ENCODE measurements at regions not wholly inside any gene's neighbourhood (a gene's known extent, or its start where the extent isn't known, plus 50 kb on each side); places are given as distances from the start of the nearest gene placed in this dataset.
A peak's percentile ranks its signal among the peaks of the same experiment; 100 is the strongest.

DNA sequence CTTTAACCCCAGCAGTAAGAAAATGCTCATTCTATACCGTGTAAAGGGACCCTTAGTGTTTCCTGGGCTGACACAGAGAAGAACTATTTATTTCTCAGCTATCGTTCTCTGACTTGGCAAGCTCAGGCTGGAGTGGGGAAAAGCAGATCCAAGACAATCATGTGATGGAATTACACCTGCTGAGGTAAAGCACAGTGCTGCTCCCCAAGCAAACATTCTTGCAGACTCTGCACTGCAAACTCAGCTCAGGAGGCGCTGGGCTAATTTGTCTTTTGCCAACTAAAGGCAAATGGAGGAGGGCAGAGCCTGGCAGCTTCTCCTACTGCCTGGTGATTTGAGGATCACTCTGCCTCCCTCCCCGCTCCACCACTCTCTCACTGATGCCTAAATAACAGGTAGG lies 57.8 kb upstream of the FUT8 start:
- H3K9me3 Mint-ChIP-seq: no peaks in the 10 kb centered on the region
- peaks cover 54% of the 10 kb centered on the region for H3K4me1 Mint-ChIP-seq (ENCODE audit: low read depth)
- H3K27me3 Mint-ChIP-seq (ENCODE audit: low read depth): no peaks in the 10 kb centered on the region
- peaks cover 2 to 8% of the 10 kb centered on the region in 2 donors for H3K36me3 Mint-ChIP-seq (ENCODE audit: insufficient read depth in 2 of 2)
- ATAC-seq (replicated peaks in 1 of 2): no peak
- DNase-seq: no peak
- no peak overlapping the region for H3K4me3 Mint-ChIP-seq
- no peak overlapping the region for H3K27ac Mint-ChIP-seq

DNA sequence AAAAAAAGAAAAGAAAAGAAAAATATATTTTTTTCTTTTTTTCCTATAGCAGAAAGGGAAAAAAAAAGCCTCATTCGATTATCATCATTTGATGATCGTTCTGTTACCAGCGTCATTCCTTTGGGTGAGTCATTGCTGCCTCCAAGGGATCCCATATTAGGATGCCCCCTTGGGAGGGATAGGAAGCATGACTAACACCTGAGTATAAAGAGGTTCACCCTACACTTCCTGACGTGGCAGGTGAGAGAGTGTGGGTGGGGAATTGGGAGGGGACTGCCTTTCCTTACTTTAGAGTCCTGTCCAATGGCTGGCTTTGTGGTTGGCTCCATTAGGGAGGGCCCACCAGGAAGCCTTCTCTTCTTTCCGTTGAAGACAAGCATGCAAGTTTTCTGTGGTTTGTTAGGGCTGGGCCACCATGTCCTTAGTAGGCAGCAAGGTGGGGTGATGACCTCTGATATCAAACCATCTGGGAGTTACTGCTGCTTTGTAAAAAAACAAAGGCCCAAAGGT lies 56.1 kb upstream of the FUT8 start:
- ATAC-seq (replicated peaks in 1 of 2) (peak; percentile 34 to 43), DNase-seq (peak in 1 of 2 donors; percentile 18)
- Mint-ChIP-seq H3K27me3 (ENCODE audit: low read depth) (no peaks in the 10 kb centered on the region), H3K4me3 (no peak overlapping the region), H3K27ac (peak overlapping the region; percentile 60), H3K9me3 (no peaks in the 10 kb centered on the region), H3K4me1 (ENCODE audit: low read depth) (peaks cover 66% of the 10 kb centered on the region), H3K36me3 (ENCODE audit: insufficient read depth in 2 of 2) (peaks cover 2 to 8% of the 10 kb centered on the region in 2 donors)

DNA sequence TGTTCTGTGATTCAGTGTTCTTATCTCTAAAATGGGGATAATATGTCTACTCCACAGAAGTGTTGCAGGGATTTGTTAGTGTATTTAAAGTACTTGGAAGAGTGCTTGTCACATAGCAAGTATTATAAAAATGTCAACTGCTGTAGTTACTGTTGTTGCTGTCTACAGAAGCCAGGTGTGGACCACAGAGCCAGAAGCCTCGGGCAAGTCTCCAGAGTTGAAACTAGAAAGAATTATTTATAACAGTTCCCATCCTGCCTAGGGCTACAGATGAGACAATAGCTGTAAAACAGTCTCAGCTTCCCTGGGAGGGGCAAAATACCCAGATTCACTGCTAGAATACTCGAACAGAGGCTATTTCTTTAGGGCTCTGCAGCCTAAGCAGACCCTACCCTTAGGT lies 55.4 kb upstream of the FUT8 start:
- H3K4me3 Mint-ChIP-seq: no peak overlapping the region
- H3K9me3 Mint-ChIP-seq: no peaks in the 10 kb centered on the region
- H3K4me1 Mint-ChIP-seq (ENCODE audit: low read depth): peaks cover 66% of the 10 kb centered on the region
- no peaks in the 10 kb centered on the region for H3K27me3 Mint-ChIP-seq (ENCODE audit: low read depth)
- peaks cover 2 to 8% of the 10 kb centered on the region in 2 donors for H3K36me3 Mint-ChIP-seq (ENCODE audit: insufficient read depth in 2 of 2)
- DNase-seq (no peak), ATAC-seq (replicated peaks in 1 of 2) (no peak)
- H3K27ac Mint-ChIP-seq: no peak overlapping the region

DNA sequence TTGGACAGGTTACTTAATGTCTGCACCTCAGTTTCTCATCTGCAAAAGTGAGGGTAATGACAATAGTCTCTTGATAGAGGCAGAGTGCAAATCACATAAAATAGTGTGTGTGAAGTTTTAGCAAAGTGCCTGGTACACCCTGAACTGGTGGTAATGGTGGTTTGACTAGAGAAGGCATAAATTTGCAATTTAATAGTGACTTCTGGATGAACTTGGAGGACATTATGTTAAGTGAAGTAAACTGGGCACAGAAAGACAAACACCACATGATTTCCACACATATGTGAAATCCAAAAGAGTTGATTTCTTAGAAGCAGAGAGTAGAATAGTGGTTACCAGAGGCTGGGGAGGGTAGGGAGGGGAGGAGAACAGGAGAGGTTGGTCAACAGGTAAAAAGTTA lies 54.8 kb upstream of the FUT8 start:
- H3K27ac Mint-ChIP-seq: no peak overlapping the region
- no peak overlapping the region for H3K4me3 Mint-ChIP-seq
- peaks cover 65% of the 10 kb centered on the region for H3K4me1 Mint-ChIP-seq (ENCODE audit: low read depth)
- no peaks in the 10 kb centered on the region for H3K27me3 Mint-ChIP-seq (ENCODE audit: low read depth)
- peaks cover 2 to 8% of the 10 kb centered on the region in 2 donors for H3K36me3 Mint-ChIP-seq (ENCODE audit: insufficient read depth in 2 of 2)
- DNase-seq (no peak), ATAC-seq (replicated peaks in 1 of 2) (no peak)
- no peaks in the 10 kb centered on the region for H3K9me3 Mint-ChIP-seq

DNA sequence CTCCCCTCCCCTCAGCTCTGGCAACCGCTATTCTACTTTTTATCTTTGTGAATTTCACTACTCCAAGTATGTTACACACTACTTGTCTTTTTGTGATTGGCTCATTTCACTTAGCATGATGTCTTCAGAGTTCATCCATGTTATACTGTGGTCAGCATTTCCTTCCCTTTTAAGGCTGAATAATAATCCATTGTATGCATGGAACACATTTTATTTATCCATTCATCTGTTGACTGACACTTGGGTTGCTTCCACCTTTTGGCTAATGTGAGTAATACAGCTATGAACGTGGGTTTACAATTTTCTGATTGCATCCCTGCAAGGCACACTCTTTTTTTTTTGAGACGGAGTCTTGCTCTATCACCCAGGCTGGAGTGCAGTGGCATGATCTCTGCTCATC lies 53.0 kb upstream of the FUT8 start:
- Mint-ChIP-seq H3K27ac (peak overlapping the region; percentile 7), H3K36me3 (ENCODE audit: insufficient read depth in 2 of 2) (peaks cover 2 to 10% of the 10 kb centered on the region in 2 donors), H3K27me3 (ENCODE audit: low read depth) (no peaks in the 10 kb centered on the region), H3K9me3 (no peaks in the 10 kb centered on the region), H3K4me3 (no peak overlapping the region), H3K4me1 (ENCODE audit: low read depth) (peaks cover 50% of the 10 kb centered on the region)
- ATAC-seq (replicated peaks in 1 of 2) (peak; percentile 31 to 33), DNase-seq (no peak)

DNA sequence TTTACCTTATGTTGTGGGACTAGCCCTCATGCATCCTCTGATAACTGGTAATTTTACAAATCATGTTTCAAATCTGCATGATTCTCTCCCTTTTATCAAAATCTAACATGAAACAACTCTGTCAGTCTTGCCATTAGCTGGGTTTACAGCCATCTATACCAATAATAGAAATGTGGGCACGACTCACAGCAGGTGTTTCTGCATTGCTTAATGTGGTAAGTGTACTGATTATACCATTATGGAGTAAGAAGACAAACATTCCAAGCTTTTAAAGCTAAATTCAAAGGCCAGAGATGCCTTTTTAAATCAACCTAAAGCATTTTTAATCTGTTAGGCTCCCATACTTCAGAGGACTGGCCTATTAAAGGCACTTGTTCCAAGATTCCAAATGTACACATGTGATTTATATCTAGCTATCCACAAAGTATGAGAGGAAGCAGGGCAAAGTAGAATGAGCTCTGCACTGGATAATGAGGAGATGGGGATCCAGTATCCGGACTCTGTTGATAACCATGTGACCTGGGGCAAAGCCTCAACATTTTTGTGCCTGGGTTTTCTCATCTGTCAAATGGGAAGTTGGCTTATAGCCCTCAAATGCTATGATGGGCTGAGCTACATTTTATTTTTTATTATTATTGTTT lies 52.3 kb upstream of the FUT8 start:
- Mint-ChIP-seq H3K4me1 (ENCODE audit: low read depth) (peaks cover 46% of the 10 kb centered on the region), H3K4me3 (no peak overlapping the region), H3K36me3 (ENCODE audit: insufficient read depth in 2 of 2) (peaks cover 2 to 14% of the 10 kb centered on the region in 2 donors), H3K27me3 (ENCODE audit: low read depth) (no peaks in the 10 kb centered on the region), H3K9me3 (no peaks in the 10 kb centered on the region), H3K27ac (no peak overlapping the region)
- DNase-seq: no peak
- no peak for ATAC-seq (replicated peaks in 1 of 2)

DNA sequence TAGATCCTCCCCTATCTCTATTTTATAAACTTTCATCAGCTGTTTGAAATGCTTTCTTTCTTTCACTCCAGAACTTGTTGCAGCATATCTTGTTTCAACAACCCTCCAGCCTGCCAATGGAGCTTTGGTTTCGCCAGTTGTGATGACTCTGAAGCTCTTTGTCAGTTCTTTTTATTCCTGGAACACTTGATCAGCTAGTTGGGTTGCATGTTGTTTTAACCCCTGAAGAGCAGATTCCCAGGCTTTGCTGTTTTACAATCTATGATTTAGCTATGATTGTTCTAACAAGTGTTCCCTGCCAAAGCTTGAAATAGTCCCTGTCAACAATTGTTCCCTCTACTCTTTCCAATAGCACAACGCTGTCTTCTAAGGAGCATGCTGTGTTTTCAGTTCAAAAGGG lies 50.6 kb upstream of the FUT8 start:
- Mint-ChIP-seq H3K4me3 (no peak overlapping the region), H3K36me3 (ENCODE audit: insufficient read depth in 2 of 2) (peaks cover 2 to 14% of the 10 kb centered on the region in 2 donors), H3K27me3 (ENCODE audit: low read depth) (no peaks in the 10 kb centered on the region), H3K27ac (no peak overlapping the region), H3K9me3 (no peaks in the 10 kb centered on the region), H3K4me1 (ENCODE audit: low read depth) (peaks cover 34% of the 10 kb centered on the region)
- DNase-seq (no peak), ATAC-seq (replicated peaks in 1 of 2) (no peak)
